Activated CD8-positive, alpha-beta memory T cell treated with anti-CD3 and anti-CD28 coated beads, Interleukin-2, amount 50 U/mL, for 4 hours (primary cell): ENCODE measurements at regions not wholly inside any gene's neighbourhood (a gene's known extent, or its start where the extent isn't known, plus 50 kb on each side); places are given as distances from the start of the nearest gene placed in this dataset.

Experiments
- DNase-seq: peaks from one replicate; pipeline ENCODE4 v3.0.0-alpha.2; 2020

- DNase-seq, result no peak
Observed at GRCh38 chr1:209205039-209205438, 378.5 kb upstream of the CAMK1G start.

- DNase-seq, result no peak
Observed at GRCh38 chr1:209207126-209207700, 376.3 kb upstream of the CAMK1G start.

GRCh38 chr1:209207701-209208286 lies 375.7 kb upstream of the CAMK1G start:
- DNase-seq, result no peak

GRCh38 chr1:209208648-209209047 lies 374.9 kb upstream of the CAMK1G start:
- DNase-seq, result no peak

- no peak for DNase-seq
Observed at GRCh38 chr1:209213989-209214388, 369.5 kb upstream of the CAMK1G start.

- no peak for DNase-seq
Observed at GRCh38 chr1:209215826-209216225, 367.7 kb upstream of the CAMK1G start.

GRCh38 chr1:209218113-209218512 lies 365.4 kb upstream of the CAMK1G start:
- DNase-seq, result no peak

- DNase-seq, result no peak
Observed at GRCh38 chr1:209218981-209219380, 364.5 kb upstream of the CAMK1G start.

GRCh38 chr1:209219791-209220524 lies 363.6 kb upstream of the CAMK1G start:
- no peak for DNase-seq

- DNase-seq, result no peak
Observed at GRCh38 chr1:209222826-209223225, 360.7 kb upstream of the CAMK1G start.

- no peak for DNase-seq
Observed at GRCh38 chr1:209223791-209224190, 359.7 kb upstream of the CAMK1G start.

GRCh38 chr1:209224886-209225285 lies 358.6 kb upstream of the CAMK1G start:
- DNase-seq, result no peak

- no peak for DNase-seq
Observed at GRCh38 chr1:209227171-209227570, 356.3 kb upstream of the CAMK1G start.

- DNase-seq, result no peak
Observed at GRCh38 chr1:209227941-209228340, 355.6 kb upstream of the CAMK1G start.

GRCh38 chr1:209229494-209230061 lies 353.9 kb upstream of the CAMK1G start:
- DNase-seq, result no peak

GRCh38 chr1:209230314-209230713 lies 353.2 kb upstream of the CAMK1G start:
- no peak for DNase-seq

- DNase-seq, result no peak
Observed at GRCh38 chr1:209231476-209232156, 351.9 kb upstream of the CAMK1G start.

GRCh38 chr1:209232197-209232596 lies 351.3 kb upstream of the CAMK1G start:
- no peak for DNase-seq

GRCh38 chr1:209232759-209233158 lies 350.8 kb upstream of the CAMK1G start:
- no peak for DNase-seq

GRCh38 chr1:209235166-209235565 lies 348.3 kb upstream of the CAMK1G start:
- no peak for DNase-seq

GRCh38 chr1:209238356-209238755 lies 345.2 kb upstream of the CAMK1G start:
- DNase-seq, result no peak

- no peak for DNase-seq
Observed at GRCh38 chr1:209240351-209240750, 343.2 kb upstream of the CAMK1G start.

GRCh38 chr1:209241487-209241886 lies 342.0 kb upstream of the CAMK1G start:
- DNase-seq, result no peak
